H1 (cell line): ENCODE measurements at regions not wholly inside any gene's neighbourhood (a gene's known extent, or its start where the extent isn't known, plus 50 kb on each side); places are given as distances from the start of the nearest gene placed in this dataset.
"Not testable (repeated sequence)": the region's sequence is repeated elsewhere in the genome, so short reads cannot be mapped to it uniquely, and the experiment has no call there.

Experiments used
- CTCF ChIA-PET: fragments of 300-600 bp; sonication (Branson Sonifier 250); formaldehyde crosslinking; loops from one replicate; lab custom pipeline; 2021; ENCODE audit not compliant: partially characterized antibody; lab: Charles Lee
- POLR2A ChIA-PET: fragments of 300-600 bp; sonication (Branson Sonifier 250); formaldehyde crosslinking; loops from one replicate; lab custom pipeline; 2021; ENCODE audit warnings: inconsistent platforms; ENCODE audit not compliant: partially characterized antibody; lab: Charles Lee
- DNase-seq, 2 experiments: peaks; one replicate each; pipeline versions ENCODE4 v3.0.0 to v3.0.0-alpha.2; 2010 to 2022; ENCODE audit warnings: low spot score in 2 of 2, low read depth in 1 of 2, mixed read lengths in 1 of 2
- FAIRE-seq: peaks from 2 replicates; lab custom pipeline; 2011; peaks lifted over from hg19 to GRCh38; lab: Jason Lieb, UNC
- H2AFZ ChIP-seq: 2 replicates; pipeline ENCODE4 v1.8.1; 2012; ENCODE audit warnings: low read length, inconsistent platforms
- H2AK5ac ChIP-seq: 2 replicates; pipeline ENCODE4 v1.6.1; 2013; ENCODE audit warnings: low read depth, low read length
- H2BK120ac ChIP-seq: replicated peaks from 2 replicates; pipeline ENCODE3; 2013; ENCODE audit warnings: low read depth, low read length, inconsistent platforms
- H2BK12ac ChIP-seq: 2 replicates; pipeline ENCODE4 v1.6.1; 2013; ENCODE audit warnings: low read depth, low read length
- H2BK15ac ChIP-seq: 2 replicates; pipeline ENCODE4 v1.6.1; 2013; ENCODE audit warnings: low read length
- H2BK20ac ChIP-seq: 2 replicates; pipeline ENCODE4 v1.6.1; 2013; ENCODE audit warnings: low read length
- H2BK5ac ChIP-seq: 2 replicates; pipeline ENCODE4 v1.6.1; 2013; ENCODE audit warnings: low read depth, low read length
- H3K14ac ChIP-seq: 2 replicates; pipeline ENCODE4 v1.6.1; 2013; ENCODE audit warnings: inconsistent platforms; ENCODE audit not compliant: insufficient read length
- H3K18ac ChIP-seq: 2 replicates; pipeline ENCODE4 v1.6.1; 2013; ENCODE audit warnings: low read length; ENCODE audit errors: extremely low read depth
- H3K23ac ChIP-seq: 2 replicates; pipeline ENCODE4 v1.6.1; 2013; ENCODE audit warnings: inconsistent platforms; ENCODE audit not compliant: insufficient read length
- H3K23me2 ChIP-seq: 2 replicates; pipeline ENCODE4 v1.6.1; 2013; ENCODE audit warnings: low read depth, low read length
- H3K27ac ChIP-seq: 2 replicates; pipeline ENCODE4 v1.6.1; 2011; ENCODE audit warnings: low read depth, low read length, inconsistent platforms
- H3K27me3 ChIP-seq, 4 experiments: replicated peaks in 1 of 4; 1 replicate in 1 of 4; 2 replicates in 3 of 4; pipeline versions ENCODE4 v1.6.1 to v1.8.1; 2011 to 2013; ENCODE audit warnings: low read length in 3 of 4, mild to moderate bottlenecking in 3 of 4, inconsistent platforms in 2 of 4, mixed read lengths in 2 of 4, moderate library complexity in 1 of 4; ENCODE audit not compliant: control insufficient read depth in 3 of 4, insufficient read depth in 3 of 4; ENCODE audit errors: extremely low read depth in 1 of 4
- H3K36me3 ChIP-seq, 4 experiments: 2 replicates each; pipeline versions ENCODE4 v1.6.1 to v1.8.1; 2011 to 2013; ENCODE audit warnings: mild to moderate bottlenecking in 4 of 4, low read length in 3 of 4, moderate library complexity in 2 of 4, control low read depth in 1 of 4, inconsistent platforms in 1 of 4; ENCODE audit not compliant: insufficient read depth in 4 of 4, control insufficient read depth in 2 of 4
- H3K4ac ChIP-seq: replicated peaks from 2 replicates; pipeline ENCODE3; 2013; ENCODE audit warnings: low read length, low read depth, mixed read lengths, inconsistent platforms; ENCODE audit not compliant: insufficient read length
- H3K4me1 ChIP-seq, 4 experiments: replicated peaks in 1 of 4; 1 replicate in 1 of 4; 2 replicates in 3 of 4; pipeline versions ENCODE4 v1.6.1 to v1.8.1; 2011 to 2013; ENCODE audit warnings: low read length in 3 of 4, inconsistent platforms in 2 of 4, mixed read lengths in 1 of 4; ENCODE audit not compliant: insufficient read depth in 4 of 4, control insufficient read depth in 3 of 4
- H3K4me2 ChIP-seq, 2 experiments: 2 replicates each; pipeline versions ENCODE4 v1.6.1 to v1.8.1; 2011 to 2013; ENCODE audit warnings: low read depth in 2 of 2, low read length in 2 of 2, control low read depth in 1 of 2, inconsistent platforms in 1 of 2, mild to moderate bottlenecking in 1 of 2; ENCODE audit not compliant: insufficient read depth in 1 of 2
- H3K4me3 ChIP-seq, 4 experiments: fragments of 200-600, 300-600 bp in 1 of 4; sonication (generic), shearing (Covaris generic), sonication (Bioruptor Twin) in 1 of 4; 2 replicates each; pipeline versions ENCODE4 v1.5.1 to v1.8.1; 2011 to 2016; ENCODE audit warnings: low read length in 4 of 4, low read depth in 3 of 4, control low read depth in 2 of 4, inconsistent platforms in 2 of 4, mild to moderate bottlenecking in 2 of 4, mixed read lengths in 1 of 4, moderate library complexity in 1 of 4; ENCODE audit not compliant: insufficient read depth in 2 of 4; ENCODE audit errors: extremely low read depth in 1 of 4
- H3K56ac ChIP-seq: replicated peaks from 2 replicates; pipeline ENCODE3; 2013; ENCODE audit warnings: low read depth, mild to moderate bottlenecking, mixed read lengths, low read length, inconsistent platforms; ENCODE audit not compliant: insufficient read length
- H3K79me1 ChIP-seq: 2 replicates; pipeline ENCODE4 v1.6.1; 2013; ENCODE audit warnings: low read depth, low read length, control low read depth
- H3K79me2 ChIP-seq, 2 experiments: 2 replicates each; pipeline versions ENCODE4 v1.6.1 to v1.8.1; 2012 to 2013; ENCODE audit warnings: low read length in 2 of 2, mild to moderate bottlenecking in 2 of 2, inconsistent platforms in 1 of 2; ENCODE audit not compliant: insufficient read depth in 2 of 2, control insufficient read depth in 1 of 2
- H3K9ac ChIP-seq, 4 experiments: replicated peaks in 1 of 4; 1 replicate in 1 of 4; 2 replicates in 3 of 4; pipeline versions ENCODE4 v1.6.1 to v1.8.1; 2011 to 2013; ENCODE audit warnings: low read depth in 3 of 4, low read length in 3 of 4, control low read depth in 2 of 4, mild to moderate bottlenecking in 2 of 4, moderate library complexity in 2 of 4, inconsistent platforms in 1 of 4; ENCODE audit errors: extremely low read depth in 1 of 4
- H3K9me3 ChIP-seq, 2 experiments: 2 replicates each; pipeline versions ENCODE4 v1.6.1 to v1.8.1; 2012 to 2013; ENCODE audit warnings: mild to moderate bottlenecking in 2 of 2, moderate library complexity in 2 of 2, control low read depth in 1 of 2, inconsistent platforms in 1 of 2, low read depth in 1 of 2, low read length in 1 of 2, mixed read lengths in 1 of 2; ENCODE audit not compliant: insufficient read depth in 2 of 2
- H4K20me1 ChIP-seq, 2 experiments: replicated peaks in 1 of 2; 2 replicates each; pipeline versions ENCODE3 to v1.8.1; 2011 to 2013; ENCODE audit warnings: inconsistent platforms in 2 of 2, low read length in 2 of 2, mild to moderate bottlenecking in 1 of 2; ENCODE audit not compliant: insufficient read depth in 2 of 2, control insufficient read depth in 1 of 2
- H4K5ac ChIP-seq: 2 replicates; pipeline ENCODE4 v1.6.1; 2013; ENCODE audit warnings: low read length, low read depth, mixed read lengths, inconsistent platforms; ENCODE audit not compliant: insufficient read length
- H4K8ac ChIP-seq: 2 replicates; pipeline ENCODE4 v1.8.0; 2013; ENCODE audit warnings: mild to moderate bottlenecking, moderate library complexity, low read length, inconsistent platforms; ENCODE audit not compliant: insufficient read depth; ENCODE audit errors: extremely low read depth
- H4K91ac ChIP-seq: replicated peaks from 2 replicates; pipeline ENCODE3; 2013; ENCODE audit warnings: low read length, mixed read lengths, inconsistent platforms; ENCODE audit not compliant: insufficient read length
- WGBS, 2 experiments: shearing (Covaris generic) in 1 of 2; methylation state at CpG; one replicate each; pipeline versions ENCODE4 v1.1.6 to v1.1.7; 2013 to 2015; ENCODE audit warnings: low lambda C conversion rate in 2 of 2, mixed read lengths in 2 of 2, inconsistent platforms in 1 of 2, low coverage in 1 of 2, missing lambda C conversion rate in 1 of 2; ENCODE audit not compliant: insufficient replicate concordance in 2 of 2, insufficient coverage in 1 of 2, insufficient read length in 1 of 2; ENCODE audit errors: extremely low coverage in 1 of 2, missing lambda C conversion rate in 1 of 2; 5-methylcytosine and 5-hydroxymethylcytosine counted together

- H4K20me1 ChIP-seq, H4K91ac ChIP-seq, H2BK120ac ChIP-seq, H3K36me3 ChIP-seq, H3K14ac ChIP-seq, H3K9me3 ChIP-seq, H2BK5ac ChIP-seq, H2AFZ ChIP-seq, H3K23me2 ChIP-seq, H3K18ac ChIP-seq, H3K79me2 ChIP-seq, H3K79me1 ChIP-seq, H3K4me2 ChIP-seq, H3K4ac ChIP-seq, H4K8ac ChIP-seq, H3K27me3 ChIP-seq, POLR2A ChIA-PET, H3K9ac ChIP-seq, FAIRE-seq, H2BK12ac ChIP-seq, H2BK20ac ChIP-seq, H4K5ac ChIP-seq, H3K27ac ChIP-seq, H3K56ac ChIP-seq, H3K4me1 ChIP-seq, H3K23ac ChIP-seq, H3K4me3 ChIP-seq, H2AK5ac ChIP-seq, H2BK15ac ChIP-seq, DNase-seq: not testable (repeated sequence)
- 97% methylated on average over 4 of the region's 23 CpGs; no CpG with 5 or more reads in 1 of the 2 experiments for WGBS, 2 experiments
- CTCF ChIA-PET = interaction anchor here (0.7 kb wide), 1 partner anchor 359 kb away, joined by 4 read pairs; no protein-coding TSS in a partner anchor
Measured at GRCh38 chr2:145880997-145881396, 1361.1 kb upstream of the ZEB2 start.
